ENCODE measurements at regions not wholly inside any gene's neighbourhood (a gene's known extent, or its start where the extent isn't known, plus 50 kb on each side); places are given as distances from the start of the nearest gene placed in this dataset.

DNA sequence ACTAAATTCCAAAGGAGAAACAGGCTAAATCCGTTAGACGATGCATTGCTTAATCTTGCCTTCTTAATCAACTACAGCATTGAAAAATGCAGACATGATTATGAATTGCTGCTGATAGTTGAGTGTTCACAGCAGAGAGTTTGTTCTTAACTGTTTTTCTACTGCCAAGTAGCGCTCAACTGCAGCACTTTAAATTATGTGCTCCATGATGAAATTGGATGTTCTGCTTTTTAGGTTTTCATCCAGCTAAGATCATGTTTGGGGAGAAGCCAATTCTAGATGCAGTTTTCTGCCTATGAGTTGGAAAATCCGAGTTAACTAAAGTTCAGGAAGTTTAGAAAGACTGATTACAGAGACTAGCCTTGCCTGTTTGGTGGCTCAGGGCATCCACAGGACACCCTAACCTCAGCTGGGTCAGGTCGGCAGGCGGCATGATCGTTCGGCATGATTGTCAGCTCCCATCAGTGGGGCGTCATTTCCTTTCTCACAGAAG, 119.4 kb upstream of the PIEZO2 start:
- DNase-seq: no peak
- intact Hi-C loops (cut with DNase I; ENCODE audit: low total_unique reads) (no loop called here), in situ Hi-C loops (cut with MboI; ENCODE audit: low sequenced_read_pairs in 4 of 4) (loop anchor here in 1 of 4 donors (25.0 kb wide), 1 partner anchor 406 kb away; no protein-coding TSS in a partner anchor)
- peak in 1 of 2 donors; percentile 36 for ATAC-seq
- peaks cover 0 to 7% of the 10 kb centered on the region in 2 donors for H3K4me1 ChIP-seq
- H3K4me3 ChIP-seq: peak overlapping the region in 2 of 4 donors; percentile 12 to 26
- H3K9me3 ChIP-seq: no peaks in the 10 kb centered on the region
- no peak overlapping the region for H3K27ac ChIP-seq
- no peaks in the 10 kb centered on the region for H3K36me3 ChIP-seq
- H3K27me3 ChIP-seq: no peaks in the 10 kb centered on the region
- no peak for TF ChIP-seq POLR2A (IDR thresholded peaks at IDR 0.05)
- TF ChIP-seq, protein P1, sequence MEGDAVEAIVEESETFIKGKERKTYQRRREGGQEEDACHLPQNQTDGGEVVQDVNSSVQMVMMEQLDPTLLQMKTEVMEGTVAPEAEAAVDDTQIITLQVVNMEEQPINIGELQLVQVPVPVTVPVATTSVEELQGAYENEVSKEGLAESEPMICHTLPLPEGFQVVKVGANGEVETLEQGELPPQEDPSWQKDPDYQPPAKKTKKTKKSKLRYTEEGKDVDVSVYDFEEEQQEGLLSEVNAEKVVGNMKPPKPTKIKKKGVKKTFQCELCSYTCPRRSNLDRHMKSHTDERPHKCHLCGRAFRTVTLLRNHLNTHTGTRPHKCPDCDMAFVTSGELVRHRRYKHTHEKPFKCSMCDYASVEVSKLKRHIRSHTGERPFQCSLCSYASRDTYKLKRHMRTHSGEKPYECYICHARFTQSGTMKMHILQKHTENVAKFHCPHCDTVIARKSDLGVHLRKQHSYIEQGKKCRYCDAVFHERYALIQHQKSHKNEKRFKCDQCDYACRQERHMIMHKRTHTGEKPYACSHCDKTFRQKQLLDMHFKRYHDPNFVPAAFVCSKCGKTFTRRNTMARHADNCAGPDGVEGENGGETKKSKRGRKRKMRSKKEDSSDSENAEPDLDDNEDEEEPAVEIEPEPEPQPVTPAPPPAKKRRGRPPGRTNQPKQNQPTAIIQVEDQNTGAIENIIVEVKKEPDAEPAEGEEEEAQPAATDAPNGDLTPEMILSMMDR (IDR thresholded peaks at IDR 0.05 in 4 of 5, conservative IDR thresholded peaks at IDR 0.05 in 1 of 5): no peak

DNA sequence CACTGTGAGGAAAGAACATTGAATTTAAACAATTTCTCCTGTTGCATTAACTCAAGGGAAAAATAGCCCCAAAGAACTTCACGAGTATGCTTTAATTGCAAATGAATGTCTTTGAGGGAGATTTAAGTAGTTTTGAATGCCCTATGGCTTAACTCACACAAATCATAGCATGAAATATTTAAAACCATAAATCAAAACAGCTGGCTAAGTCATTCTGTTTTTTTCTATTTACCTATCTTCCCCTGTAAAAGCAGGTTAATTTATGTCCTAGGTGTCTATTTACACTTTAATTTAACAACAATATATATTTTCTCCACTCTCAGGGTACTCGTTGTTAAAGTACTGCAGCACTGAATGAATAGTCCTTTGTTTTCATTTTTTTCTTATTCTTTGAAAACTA, 118.8 kb upstream of the PIEZO2 start:
- ATAC-seq: no peak
- no peaks in the 10 kb centered on the region for H3K36me3 ChIP-seq
- no peak for TF ChIP-seq POLR2A (IDR thresholded peaks at IDR 0.05)
- TF ChIP-seq, protein P1 (IDR thresholded peaks at IDR 0.05 in 4 of 5, conservative IDR thresholded peaks at IDR 0.05 in 1 of 5): no peak
- no peak overlapping the region for H3K27ac ChIP-seq
- in situ Hi-C loops (cut with MboI; ENCODE audit: low sequenced_read_pairs in 4 of 4): loop anchor here in 1 of 4 donors (25.0 kb wide), 1 partner anchor 406 kb away; no protein-coding TSS in a partner anchor
- H3K4me3 ChIP-seq: no peak overlapping the region
- no peaks in the 10 kb centered on the region for H3K9me3 ChIP-seq
- intact Hi-C loops (cut with DNase I; ENCODE audit: low total_unique reads): no loop called here
- peaks cover 0 to 7% of the 10 kb centered on the region in 2 donors for H3K4me1 ChIP-seq
- no peaks in the 10 kb centered on the region for H3K27me3 ChIP-seq
- no peak for DNase-seq

DNA sequence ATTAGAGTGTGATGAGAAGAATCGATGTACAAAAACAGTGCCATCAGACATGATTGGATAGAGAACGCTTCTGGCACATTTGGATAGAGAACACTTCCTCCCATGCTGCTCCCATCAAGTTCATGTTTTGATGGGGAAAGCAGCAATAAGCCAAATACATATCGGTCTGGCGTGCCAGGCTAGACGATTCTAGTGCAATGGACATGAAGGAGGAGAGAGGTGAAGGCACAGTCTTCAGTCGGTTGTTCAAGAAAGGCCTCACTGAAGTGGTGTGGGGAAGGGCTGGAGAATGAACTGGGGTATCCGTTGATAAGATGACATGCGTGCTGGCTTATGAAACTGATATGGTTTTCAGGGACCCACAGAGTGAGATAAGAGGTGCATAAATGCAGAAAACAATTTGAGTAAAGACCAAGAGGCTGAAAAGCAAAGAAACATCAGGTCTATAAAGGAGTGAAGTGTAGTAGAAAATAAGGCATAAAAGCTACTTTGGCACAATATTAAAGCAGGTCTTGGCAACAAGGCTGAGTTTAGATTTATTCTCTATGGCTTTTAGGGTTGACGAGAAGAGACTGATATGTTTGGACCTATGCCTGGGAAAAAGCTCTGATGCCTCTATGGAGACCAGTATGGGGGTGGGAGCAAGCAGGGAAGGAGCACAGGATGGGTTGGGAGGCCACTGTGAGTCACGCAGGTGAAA, 117.6 kb upstream of the PIEZO2 start:
- H3K4me1 ChIP-seq: peaks cover 0 to 7% of the 10 kb centered on the region in 2 donors
- no peaks in the 10 kb centered on the region for H3K27me3 ChIP-seq
- TF ChIP-seq POLR2A (IDR thresholded peaks at IDR 0.05): no peak
- TF ChIP-seq, protein P1 (IDR thresholded peaks at IDR 0.05 in 4 of 5, conservative IDR thresholded peaks at IDR 0.05 in 1 of 5): no peak
- H3K27ac ChIP-seq: no peak overlapping the region
- intact Hi-C loops (cut with DNase I; ENCODE audit: low total_unique reads): no loop called here
- no peaks in the 10 kb centered on the region for H3K36me3 ChIP-seq
- H3K4me3 ChIP-seq: no peak overlapping the region
- ATAC-seq: no peak
- in situ Hi-C loops (cut with MboI; ENCODE audit: low sequenced_read_pairs in 4 of 4): loop anchor here in 1 of 4 donors (25.0 kb wide), 1 partner anchor 405 kb away; no protein-coding TSS in a partner anchor
- H3K9me3 ChIP-seq: no peaks in the 10 kb centered on the region
- DNase-seq: no peak

DNA sequence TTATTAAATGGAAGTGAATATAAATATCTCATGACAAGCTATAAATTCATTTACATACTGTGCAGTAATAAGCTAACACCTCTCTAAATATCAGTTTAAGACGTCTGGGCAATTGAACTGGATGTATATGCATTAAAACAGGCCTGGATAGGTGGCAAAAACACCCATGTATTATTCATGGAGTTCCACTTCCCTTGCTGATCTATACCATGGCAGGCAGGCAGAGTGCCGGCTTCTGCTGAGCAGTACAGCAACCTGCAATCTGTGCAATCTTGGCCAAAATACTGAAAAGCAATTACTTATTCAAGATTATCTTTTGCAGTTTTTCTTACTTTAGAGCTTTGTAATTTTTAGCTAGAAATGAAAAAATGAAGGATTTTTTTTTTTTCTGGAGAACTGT, 112.1 kb upstream of the PIEZO2 start:
- intact Hi-C loops (cut with DNase I; ENCODE audit: low total_unique reads): no loop called here
- peaks cover 0 to 6% of the 10 kb centered on the region in 2 donors for H3K4me1 ChIP-seq
- ATAC-seq: no peak

More for the DNA sequence above, 112.1 kb upstream of the PIEZO2 start:
- in situ Hi-C loops (cut with MboI; ENCODE audit: low sequenced_read_pairs in 4 of 4): loop anchor here in 1 of 4 donors (25.0 kb wide), 1 partner anchor 399 kb away; no protein-coding TSS in a partner anchor
- Histone ChIP-seq H3K27me3 (no peaks in the 10 kb centered on the region), H3K4me3 (no peak overlapping the region), H3K36me3 (no peaks in the 10 kb centered on the region), H3K9me3 (no peaks in the 10 kb centered on the region), H3K27ac (no peak overlapping the region)
- DNase-seq: no peak
- TF ChIP-seq, protein P1 (IDR thresholded peaks at IDR 0.05 in 4 of 5, conservative IDR thresholded peaks at IDR 0.05 in 1 of 5): no peak
- no peak for TF ChIP-seq POLR2A (IDR thresholded peaks at IDR 0.05)

Measured in gastrocnemius medialis (tissue), 4 donors.